H1 (cell line): ENCODE measurements at regions not wholly inside any gene's neighbourhood (a gene's known extent, or its start where the extent isn't known, plus 50 kb on each side); places are given as distances from the start of the nearest gene placed in this dataset.

Experiments
- CTCF ChIA-PET: fragments of 300-600 bp; sonication (Branson Sonifier 250); formaldehyde crosslinking; loops from one replicate; lab custom pipeline; 2021; ENCODE audit not compliant: partially characterized antibody; lab: Charles Lee
- POLR2A ChIA-PET: fragments of 300-600 bp; sonication (Branson Sonifier 250); formaldehyde crosslinking; loops from one replicate; lab custom pipeline; 2021; ENCODE audit warnings: inconsistent platforms; ENCODE audit not compliant: partially characterized antibody; lab: Charles Lee
- DNase-seq, 2 experiments: peaks; one replicate each; pipeline versions ENCODE4 v3.0.0 to v3.0.0-alpha.2; 2010 to 2022; ENCODE audit warnings: low spot score in 2 of 2, low read depth in 1 of 2, mixed read lengths in 1 of 2
- FAIRE-seq: peaks from 2 replicates; lab custom pipeline; 2011; peaks lifted over from hg19 to GRCh38; lab: Jason Lieb, UNC
- H2AFZ ChIP-seq: 2 replicates; pipeline ENCODE4 v1.8.1; 2012; ENCODE audit warnings: low read length, inconsistent platforms
- H2AK5ac ChIP-seq: 2 replicates; pipeline ENCODE4 v1.6.1; 2013; ENCODE audit warnings: low read depth, low read length
- H2BK120ac ChIP-seq: replicated peaks from 2 replicates; pipeline ENCODE3; 2013; ENCODE audit warnings: low read depth, low read length, inconsistent platforms
- H2BK12ac ChIP-seq: 2 replicates; pipeline ENCODE4 v1.6.1; 2013; ENCODE audit warnings: low read depth, low read length
- H2BK15ac ChIP-seq: 2 replicates; pipeline ENCODE4 v1.6.1; 2013; ENCODE audit warnings: low read length
- H2BK20ac ChIP-seq: 2 replicates; pipeline ENCODE4 v1.6.1; 2013; ENCODE audit warnings: low read length
- H2BK5ac ChIP-seq: 2 replicates; pipeline ENCODE4 v1.6.1; 2013; ENCODE audit warnings: low read depth, low read length
- H3K14ac ChIP-seq: 2 replicates; pipeline ENCODE4 v1.6.1; 2013; ENCODE audit warnings: inconsistent platforms; ENCODE audit not compliant: insufficient read length
- H3K18ac ChIP-seq: 2 replicates; pipeline ENCODE4 v1.6.1; 2013; ENCODE audit warnings: low read length; ENCODE audit errors: extremely low read depth
- H3K23ac ChIP-seq: 2 replicates; pipeline ENCODE4 v1.6.1; 2013; ENCODE audit warnings: inconsistent platforms; ENCODE audit not compliant: insufficient read length
- H3K23me2 ChIP-seq: 2 replicates; pipeline ENCODE4 v1.6.1; 2013; ENCODE audit warnings: low read depth, low read length
- H3K27ac ChIP-seq: 2 replicates; pipeline ENCODE4 v1.6.1; 2011; ENCODE audit warnings: low read depth, low read length, inconsistent platforms
- H3K27me3 ChIP-seq, 4 experiments: replicated peaks in 1 of 4; 1 replicate in 1 of 4; 2 replicates in 3 of 4; pipeline versions ENCODE4 v1.6.1 to v1.8.1; 2011 to 2013; ENCODE audit warnings: low read length in 3 of 4, mild to moderate bottlenecking in 3 of 4, inconsistent platforms in 2 of 4, mixed read lengths in 2 of 4, moderate library complexity in 1 of 4; ENCODE audit not compliant: control insufficient read depth in 3 of 4, insufficient read depth in 3 of 4; ENCODE audit errors: extremely low read depth in 1 of 4
- H3K36me3 ChIP-seq, 4 experiments: 2 replicates each; pipeline versions ENCODE4 v1.6.1 to v1.8.1; 2011 to 2013; ENCODE audit warnings: mild to moderate bottlenecking in 4 of 4, low read length in 3 of 4, moderate library complexity in 2 of 4, control low read depth in 1 of 4, inconsistent platforms in 1 of 4; ENCODE audit not compliant: insufficient read depth in 4 of 4, control insufficient read depth in 2 of 4
- H3K4ac ChIP-seq: replicated peaks from 2 replicates; pipeline ENCODE3; 2013; ENCODE audit warnings: low read length, low read depth, mixed read lengths, inconsistent platforms; ENCODE audit not compliant: insufficient read length
- H3K4me1 ChIP-seq, 4 experiments: replicated peaks in 1 of 4; 1 replicate in 1 of 4; 2 replicates in 3 of 4; pipeline versions ENCODE4 v1.6.1 to v1.8.1; 2011 to 2013; ENCODE audit warnings: low read length in 3 of 4, inconsistent platforms in 2 of 4, mixed read lengths in 1 of 4; ENCODE audit not compliant: insufficient read depth in 4 of 4, control insufficient read depth in 3 of 4
- H3K4me2 ChIP-seq, 2 experiments: 2 replicates each; pipeline versions ENCODE4 v1.6.1 to v1.8.1; 2011 to 2013; ENCODE audit warnings: low read depth in 2 of 2, low read length in 2 of 2, control low read depth in 1 of 2, inconsistent platforms in 1 of 2, mild to moderate bottlenecking in 1 of 2; ENCODE audit not compliant: insufficient read depth in 1 of 2
- H3K4me3 ChIP-seq, 4 experiments: fragments of 200-600, 300-600 bp in 1 of 4; sonication (generic), shearing (Covaris generic), sonication (Bioruptor Twin) in 1 of 4; 2 replicates each; pipeline versions ENCODE4 v1.5.1 to v1.8.1; 2011 to 2016; ENCODE audit warnings: low read length in 4 of 4, low read depth in 3 of 4, control low read depth in 2 of 4, inconsistent platforms in 2 of 4, mild to moderate bottlenecking in 2 of 4, mixed read lengths in 1 of 4, moderate library complexity in 1 of 4; ENCODE audit not compliant: insufficient read depth in 2 of 4; ENCODE audit errors: extremely low read depth in 1 of 4
- H3K56ac ChIP-seq: replicated peaks from 2 replicates; pipeline ENCODE3; 2013; ENCODE audit warnings: low read depth, mild to moderate bottlenecking, mixed read lengths, low read length, inconsistent platforms; ENCODE audit not compliant: insufficient read length
- H3K79me1 ChIP-seq: 2 replicates; pipeline ENCODE4 v1.6.1; 2013; ENCODE audit warnings: low read depth, low read length, control low read depth
- H3K79me2 ChIP-seq, 2 experiments: 2 replicates each; pipeline versions ENCODE4 v1.6.1 to v1.8.1; 2012 to 2013; ENCODE audit warnings: low read length in 2 of 2, mild to moderate bottlenecking in 2 of 2, inconsistent platforms in 1 of 2; ENCODE audit not compliant: insufficient read depth in 2 of 2, control insufficient read depth in 1 of 2
- H3K9ac ChIP-seq, 4 experiments: replicated peaks in 1 of 4; 1 replicate in 1 of 4; 2 replicates in 3 of 4; pipeline versions ENCODE4 v1.6.1 to v1.8.1; 2011 to 2013; ENCODE audit warnings: low read depth in 3 of 4, low read length in 3 of 4, control low read depth in 2 of 4, mild to moderate bottlenecking in 2 of 4, moderate library complexity in 2 of 4, inconsistent platforms in 1 of 4; ENCODE audit errors: extremely low read depth in 1 of 4
- H3K9me3 ChIP-seq, 2 experiments: 2 replicates each; pipeline versions ENCODE4 v1.6.1 to v1.8.1; 2012 to 2013; ENCODE audit warnings: mild to moderate bottlenecking in 2 of 2, moderate library complexity in 2 of 2, control low read depth in 1 of 2, inconsistent platforms in 1 of 2, low read depth in 1 of 2, low read length in 1 of 2, mixed read lengths in 1 of 2; ENCODE audit not compliant: insufficient read depth in 2 of 2
- H4K20me1 ChIP-seq, 2 experiments: replicated peaks in 1 of 2; 2 replicates each; pipeline versions ENCODE3 to v1.8.1; 2011 to 2013; ENCODE audit warnings: inconsistent platforms in 2 of 2, low read length in 2 of 2, mild to moderate bottlenecking in 1 of 2; ENCODE audit not compliant: insufficient read depth in 2 of 2, control insufficient read depth in 1 of 2
- H4K5ac ChIP-seq: 2 replicates; pipeline ENCODE4 v1.6.1; 2013; ENCODE audit warnings: low read length, low read depth, mixed read lengths, inconsistent platforms; ENCODE audit not compliant: insufficient read length
- H4K8ac ChIP-seq: 2 replicates; pipeline ENCODE4 v1.8.0; 2013; ENCODE audit warnings: mild to moderate bottlenecking, moderate library complexity, low read length, inconsistent platforms; ENCODE audit not compliant: insufficient read depth; ENCODE audit errors: extremely low read depth
- H4K91ac ChIP-seq: replicated peaks from 2 replicates; pipeline ENCODE3; 2013; ENCODE audit warnings: low read length, mixed read lengths, inconsistent platforms; ENCODE audit not compliant: insufficient read length
- CBX8 ChIP-seq: fragments of 300-800, 300-1000 bp; sonication (generic); IDR thresholded peaks from 2 replicates; pipeline ENCODE4 v1.7.1; 2016; ENCODE audit warnings: low read depth, low read length, borderline replicate concordance
- TEAD4 ChIP-seq: IDR thresholded peaks from 2 replicates; pipeline ENCODE4 v1.6.1; 2012; ENCODE audit warnings: low read depth, low read length, inconsistent platforms, mixed read lengths
- WGBS, 2 experiments: shearing (Covaris generic) in 1 of 2; methylation state at CpG; one replicate each; pipeline versions ENCODE4 v1.1.6 to v1.1.7; 2013 to 2015; ENCODE audit warnings: low lambda C conversion rate in 2 of 2, mixed read lengths in 2 of 2, inconsistent platforms in 1 of 2, low coverage in 1 of 2, missing lambda C conversion rate in 1 of 2; ENCODE audit not compliant: insufficient replicate concordance in 2 of 2, insufficient coverage in 1 of 2, insufficient read length in 1 of 2; ENCODE audit errors: extremely low coverage in 1 of 2, missing lambda C conversion rate in 1 of 2; 5-methylcytosine and 5-hydroxymethylcytosine counted together

DNA sequence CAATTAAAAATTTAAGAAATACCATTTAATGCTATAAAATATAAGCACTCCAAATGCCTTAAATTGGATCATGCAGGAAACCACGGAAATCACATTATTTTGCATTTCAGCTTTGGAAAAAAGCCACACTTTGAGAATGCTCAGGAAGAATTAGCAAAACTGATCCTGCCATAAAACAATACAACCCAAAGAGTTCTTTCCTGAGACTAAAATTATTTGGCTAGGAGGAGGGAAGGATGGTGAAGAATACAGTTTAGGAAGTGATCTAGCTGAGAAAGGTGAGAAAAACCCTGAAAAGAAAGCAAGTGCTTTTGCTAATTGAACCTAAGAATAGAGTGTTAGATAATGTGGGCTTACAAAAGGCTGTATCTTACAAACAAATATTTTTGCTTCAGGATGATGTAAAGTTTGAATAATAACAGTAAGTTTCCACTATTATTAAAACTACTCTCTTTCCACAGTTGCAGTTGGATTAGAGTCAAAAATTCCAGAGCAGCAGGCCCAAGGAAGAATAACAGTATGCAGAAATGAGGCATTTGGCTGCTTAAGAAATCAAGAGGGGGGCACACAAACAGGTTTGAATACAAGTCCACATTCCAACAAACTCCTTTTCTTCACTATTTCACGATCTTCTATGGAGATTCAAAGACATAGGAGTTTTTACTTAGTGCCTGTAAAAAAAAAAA lies 565.4 kb downstream of the RFPL4B start:
- H2BK120ac ChIP-seq: no peak overlapping the region
- no peak overlapping the region for H3K4me3 ChIP-seq
- no peaks in the 10 kb centered on the region for H3K9me3 ChIP-seq
- no peak overlapping the region for H4K8ac ChIP-seq
- POLR2A ChIA-PET: no interaction called here
- H3K79me1 ChIP-seq: no peaks in the 10 kb centered on the region
- no peaks in the 10 kb centered on the region for H3K27me3 ChIP-seq
- no peak overlapping the region for H2AFZ ChIP-seq
- H3K79me2 ChIP-seq: no peaks in the 10 kb centered on the region
- peaks cover 0 to 7% (median 1%) of the 10 kb centered on the region in 4 experiments; a peak in 2 of 7 replicates for H3K4me1 ChIP-seq
- H3K56ac ChIP-seq: no peak overlapping the region
- no peak overlapping the region for H2BK20ac ChIP-seq
- H2BK15ac ChIP-seq: no peak overlapping the region
- WGBS, 2 experiments: 44% methylated on average over 2 of the region's 2 CpGs; no CpG with 5 or more reads in 1 of the 2 experiments
- H3K9ac ChIP-seq: no peak overlapping the region
- peak overlapping the region in 1 of 2 experiments; percentile 31; a peak in 1 of 4 replicates for H3K4me2 ChIP-seq
- no peak overlapping the region for H3K27ac ChIP-seq
- no peak overlapping the region for H3K14ac ChIP-seq
- H3K36me3 ChIP-seq: no peaks in the 10 kb centered on the region
- DNase-seq (no peak), FAIRE-seq (peak; percentile 19)
- no peak overlapping the region for H4K91ac ChIP-seq
- no peaks in the 10 kb centered on the region for H4K20me1 ChIP-seq
- no peak overlapping the region for H2AK5ac ChIP-seq
- no peak overlapping the region for H2BK5ac ChIP-seq
- no peak overlapping the region for H4K5ac ChIP-seq
- H3K18ac ChIP-seq: no peak overlapping the region; the same call in 1 of the 2 replicates
- CTCF ChIA-PET: interaction anchor here (1.6 kb wide), 1 partner anchor 10 kb away, joined by 3 read pairs; no protein-coding TSS in a partner anchor
- no peak overlapping the region for H3K23ac ChIP-seq
- no peak overlapping the region for H3K4ac ChIP-seq
- no peak overlapping the region for H2BK12ac ChIP-seq
- H3K23me2 ChIP-seq: no peaks in the 10 kb centered on the region
- peak; percentile 76 for TF ChIP-seq TEAD4
- TF ChIP-seq CBX8: no peak
